Naive thymus-derived CD4-positive, alpha-beta T cell (primary cell): ENCODE measurements at regions not wholly inside any gene's neighbourhood (a gene's known extent, or its start where the extent isn't known, plus 50 kb on each side); places are given as distances from the start of the nearest gene placed in this dataset.
"Not testable (repeated sequence)": the region's sequence is repeated elsewhere in the genome, so short reads cannot be mapped to it uniquely, and the experiment has no call there.

Source experiments
- ATAC-seq: fragments of 150-1000 bp; cut with Tn5 transposase; 2 replicates; pipeline ENCODE4 v1.10.0; 2021; ENCODE audit warnings: mild to moderate bottlenecking, moderate library complexity
- CTCF ChIA-PET: fragments of 350-600 bp; sonication (Branson Sonifier 250); formaldehyde crosslinking; loops from one replicate; lab custom pipeline; 2021; ENCODE audit warnings: antibody characterized with exemption; lab: Charles Lee
- POLR2A ChIA-PET: fragments of 350-600 bp; sonication (Branson Sonifier 250); formaldehyde crosslinking; loops from one replicate; lab custom pipeline; 2021; ENCODE audit warnings: antibody characterized with exemption, inconsistent platforms; lab: Charles Lee
- DNase-seq, 9 donors: peaks; one replicate each; pipeline versions ENCODE4 v3.0.0 to v3.0.0-alpha.2; 2020 to 2022; ENCODE audit warnings: mixed read lengths in 1 of 9
- H3K27ac ChIP-seq: one replicate; pipeline ENCODE4 v1.7.0; 2013; ENCODE audit warnings: mild to moderate bottlenecking, low read depth, low read length, moderate library complexity
- H3K27me3 ChIP-seq, 2 donors: one replicate each; pipeline ENCODE4 v1.7.0; 2013; ENCODE audit warnings: low read length in 2 of 2, mild to moderate bottlenecking in 2 of 2, moderate library complexity in 2 of 2; ENCODE audit not compliant: control insufficient read depth in 2 of 2, insufficient read depth in 2 of 2
- H3K36me3 ChIP-seq, 3 experiments: 1 replicate in 2 of 3; 2 replicates in 1 of 3; pipeline ENCODE4 v1.7.0; 2013; ENCODE audit warnings: low read length in 3 of 3, mild to moderate bottlenecking in 3 of 3, moderate library complexity in 1 of 3; ENCODE audit not compliant: insufficient read depth in 3 of 3, control insufficient read depth in 2 of 3
- H3K4me1 ChIP-seq, 2 donors: one replicate each; pipeline ENCODE4 v1.7.0; 2013; ENCODE audit warnings: low read length in 2 of 2, mild to moderate bottlenecking in 2 of 2, moderate library complexity in 1 of 2; ENCODE audit not compliant: control insufficient read depth in 2 of 2, insufficient read depth in 2 of 2
- H3K4me3 ChIP-seq: 2 replicates; pipeline ENCODE4 v1.7.0; 2013; ENCODE audit warnings: mild to moderate bottlenecking, low read length
- H3K9me3 ChIP-seq, 3 experiments: 1 replicate in 2 of 3; 2 replicates in 1 of 3; pipeline ENCODE4 v1.7.0; 2013; ENCODE audit warnings: low read length in 3 of 3; ENCODE audit not compliant: control insufficient read depth in 2 of 3
- H3K27ac Mint-ChIP-seq, 9 donors: one replicate each; pipeline ENCODE4 v1.8.0; 2020 to 2022; ENCODE audit warnings: mixed read lengths in 9 of 9, mild to moderate bottlenecking in 8 of 9, moderate library complexity in 5 of 9, inconsistent platforms in 2 of 9
- H3K27me3 Mint-ChIP-seq, 5 donors: one replicate each; pipeline ENCODE4 v1.8.0; 2021 to 2022; ENCODE audit warnings: mixed read lengths in 5 of 5, mild to moderate bottlenecking in 1 of 5
- H3K36me3 Mint-ChIP-seq, 5 donors: one replicate each; pipeline ENCODE4 v1.8.0; 2020 to 2022; ENCODE audit warnings: mixed read lengths in 5 of 5, mild to moderate bottlenecking in 3 of 5, inconsistent platforms in 1 of 5
- H3K4me1 Mint-ChIP-seq, 7 donors: one replicate each; pipeline ENCODE4 v1.8.0; 2020 to 2022; ENCODE audit warnings: mixed read lengths in 7 of 7, mild to moderate bottlenecking in 3 of 7, inconsistent platforms in 1 of 7
- H3K4me3 Mint-ChIP-seq, 10 donors: one replicate each; pipeline ENCODE4 v1.8.0; 2020 to 2022; ENCODE audit warnings: mild to moderate bottlenecking in 10 of 10, mixed read lengths in 10 of 10, moderate library complexity in 6 of 10, inconsistent platforms in 2 of 10
- H3K9me3 Mint-ChIP-seq, 11 donors: one replicate each; pipeline ENCODE4 v1.8.0; 2020 to 2022; ENCODE audit warnings: mixed read lengths in 11 of 11, mild to moderate bottlenecking in 4 of 11, inconsistent platforms in 1 of 11, moderate library complexity in 1 of 11
- intact Hi-C, 2 donors: fragments of 100-400 bp; cut with micrococcal nuclease; formaldehyde crosslinking; loops; one replicate each; pipeline ENCODE4 v1.15.1; 2023

DNA sequence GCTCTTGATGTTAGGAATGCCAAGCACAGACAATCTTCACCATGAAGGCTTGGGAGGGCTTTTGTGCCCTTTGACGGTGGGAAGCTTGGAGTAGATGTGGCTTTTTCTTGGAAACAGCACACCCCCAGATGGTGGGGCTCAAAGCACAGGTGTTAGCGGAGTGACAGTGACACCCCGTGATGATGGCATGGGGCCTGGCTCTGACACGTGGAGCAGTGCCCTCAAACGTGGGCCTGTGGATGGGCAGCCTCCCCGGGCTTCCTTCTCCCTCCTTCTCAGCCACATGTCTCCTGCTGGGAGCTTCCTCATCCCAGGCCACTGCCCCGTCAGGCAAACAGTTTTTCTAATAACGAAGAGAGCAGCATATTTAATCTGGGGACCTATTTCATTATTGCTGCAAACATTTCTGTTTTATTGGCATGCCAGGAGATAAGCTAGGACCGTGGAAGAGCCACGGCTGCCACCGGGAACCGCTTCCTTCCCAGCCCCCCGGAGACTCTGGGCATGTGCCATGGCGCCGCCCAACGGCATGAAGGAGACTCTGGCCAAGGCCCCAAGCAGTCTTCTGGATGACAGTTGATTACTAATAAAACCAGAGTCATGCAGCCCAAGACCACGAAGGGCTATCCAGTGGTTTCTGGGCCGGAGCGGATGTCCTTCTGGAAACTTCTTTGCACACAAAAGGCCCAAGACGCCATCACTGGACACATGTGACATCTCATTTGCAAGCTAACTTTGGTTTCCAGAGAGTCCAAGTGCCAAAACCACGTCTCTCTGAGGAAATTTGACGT, 280.3 kb upstream of the FOXF1 start:
- ATAC-seq (no peak), DNase-seq (no peak)
- H3K27ac ChIP-seq, result no peak overlapping the region
- H3K4me3 Mint-ChIP-seq, result no peak overlapping the region
- H3K4me1 Mint-ChIP-seq, result no peaks in the 10 kb centered on the region
- H3K36me3 Mint-ChIP-seq, result peaks cover 0 to 5% (median 0%) of the 10 kb centered on the region in 5 donors
- H3K9me3 Mint-ChIP-seq, result peaks cover 0 to 9% (median 2%) of the 10 kb centered on the region in 11 donors
- no peaks in the 10 kb centered on the region for H3K27me3 ChIP-seq
- peaks cover 0 to 58% (median 25%) of the 10 kb centered on the region in 5 donors for H3K27me3 Mint-ChIP-seq
- H3K36me3 ChIP-seq, result no peaks in the 10 kb centered on the region
- H3K4me3 ChIP-seq, result no peak overlapping the region
- intact Hi-C loops, result no loop called here
- H3K4me1 ChIP-seq, result no peaks in the 10 kb centered on the region
- no peaks in the 10 kb centered on the region for H3K9me3 ChIP-seq
- POLR2A ChIA-PET, result no interaction called here
- H3K27ac Mint-ChIP-seq, result no peak overlapping the region
- CTCF ChIA-PET, result no interaction called here

DNA sequence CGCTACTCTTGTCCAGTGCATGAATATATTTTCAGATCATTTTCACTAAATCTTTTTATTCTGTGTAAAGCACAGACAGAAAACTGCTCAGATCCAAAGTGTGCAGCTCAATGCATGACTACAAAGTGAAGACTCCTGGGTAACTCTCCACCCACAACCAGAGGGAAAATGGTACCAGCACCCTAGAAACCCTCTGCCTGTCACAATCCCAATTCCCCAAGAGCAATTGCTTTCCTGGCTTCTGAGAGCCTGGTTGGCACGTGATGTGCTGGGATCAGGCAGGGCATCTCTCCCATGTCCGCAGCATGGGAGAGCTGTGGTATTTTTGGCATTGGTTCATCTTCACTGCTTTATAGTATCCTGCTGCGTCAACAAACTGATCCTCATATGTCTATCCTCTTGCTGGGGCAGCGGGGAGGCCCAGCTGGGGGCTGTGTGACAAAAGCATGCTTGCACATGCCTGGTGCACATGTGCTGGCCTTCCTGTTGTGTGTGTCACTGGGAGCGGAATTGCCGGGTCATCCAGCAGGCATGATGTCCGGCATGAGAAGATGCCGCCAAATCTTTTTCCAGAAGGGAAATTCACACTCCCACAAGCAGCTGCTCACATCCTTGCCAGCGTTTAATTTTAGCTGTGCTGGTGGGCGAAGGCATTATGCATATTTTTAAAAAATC, 278.9 kb upstream of the FOXF1 start:
- Mint-ChIP-seq H3K36me3 (peaks cover 0 to 5% (median 0%) of the 10 kb centered on the region in 5 donors), H3K4me3 (no peak overlapping the region), H3K4me1 (no peaks in the 10 kb centered on the region), H3K9me3 (peaks cover 0 to 9% (median 2%) of the 10 kb centered on the region in 11 donors), H3K27ac (no peak overlapping the region), H3K27me3 (peaks cover 0 to 58% (median 25%) of the 10 kb centered on the region in 5 donors)
- Histone ChIP-seq H3K9me3 (no peaks in the 10 kb centered on the region), H3K4me3 (no peak overlapping the region), H3K27ac (no peak overlapping the region), H3K4me1 (no peaks in the 10 kb centered on the region), H3K36me3 (no peaks in the 10 kb centered on the region), H3K27me3 (no peaks in the 10 kb centered on the region)
- intact Hi-C loops, result no loop called here
- ChIA-PET POLR2A (no interaction called here), CTCF (no interaction called here)
- DNase-seq (no peak), ATAC-seq (no peak)

DNA sequence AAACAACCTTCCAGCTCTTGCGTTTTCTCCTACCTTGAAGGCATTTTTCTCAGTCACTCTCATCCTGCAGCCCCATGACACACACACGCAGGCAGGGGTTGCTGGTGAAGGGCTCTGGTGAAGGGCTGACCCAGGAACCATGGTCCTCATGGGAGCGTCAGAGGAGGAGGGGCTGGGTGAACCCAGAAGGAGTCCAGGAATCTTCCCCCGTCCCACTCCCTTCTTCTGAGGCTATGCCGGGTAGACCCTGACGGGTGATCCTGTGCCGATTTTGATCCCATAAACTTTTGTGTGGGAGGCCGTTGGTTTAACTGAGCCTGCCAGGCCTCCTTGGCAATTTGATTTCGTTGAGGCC, 278.4 kb upstream of the FOXF1 start:
- ChIA-PET CTCF (no interaction called here), POLR2A (no interaction called here)
- Mint-ChIP-seq H3K27me3 (peaks cover 0 to 57% (median 25%) of the 10 kb centered on the region in 5 donors), H3K36me3 (peaks cover 0 to 5% (median 0%) of the 10 kb centered on the region in 5 donors), H3K4me3 (no peak overlapping the region), H3K9me3 (peaks cover 0 to 9% (median 2%) of the 10 kb centered on the region in 11 donors), H3K4me1 (no peaks in the 10 kb centered on the region), H3K27ac (no peak overlapping the region)
- DNase-seq (no peak), ATAC-seq (no peak)
- Histone ChIP-seq H3K9me3 (no peaks in the 10 kb centered on the region), H3K4me3 (no peak overlapping the region), H3K27me3 (no peaks in the 10 kb centered on the region), H3K36me3 (no peaks in the 10 kb centered on the region), H3K27ac (no peak overlapping the region), H3K4me1 (no peaks in the 10 kb centered on the region)
- intact Hi-C loops, result no loop called here

DNA sequence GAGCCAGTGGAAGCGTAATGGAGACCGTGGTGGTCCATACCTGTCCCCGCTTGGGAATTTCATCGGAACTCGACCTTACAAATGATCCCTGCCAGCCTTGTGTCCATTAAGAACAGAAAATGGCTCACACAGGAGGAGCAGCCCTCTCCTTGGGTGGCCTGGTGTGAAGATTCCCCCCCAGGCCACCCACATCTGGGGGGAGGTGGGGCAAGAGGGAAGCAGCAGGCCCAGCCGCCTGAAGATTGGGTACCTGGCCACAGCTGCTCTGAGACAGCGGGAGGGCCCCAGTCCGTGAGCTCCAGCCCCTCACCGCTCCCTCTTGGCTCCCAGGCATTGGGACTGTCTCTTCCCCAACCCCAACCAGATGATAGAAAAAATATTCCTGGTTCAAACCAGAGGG, 277.8 kb upstream of the FOXF1 start:
- Histone ChIP-seq H3K36me3 (no peaks in the 10 kb centered on the region), H3K27me3 (no peaks in the 10 kb centered on the region), H3K27ac (no peak overlapping the region), H3K4me1 (no peaks in the 10 kb centered on the region), H3K4me3 (no peak overlapping the region), H3K9me3 (no peaks in the 10 kb centered on the region)
- ChIA-PET CTCF (no interaction called here), POLR2A (no interaction called here)
- no peak for ATAC-seq
- Mint-ChIP-seq H3K4me1 (no peaks in the 10 kb centered on the region), H3K27me3 (peaks cover 0 to 52% (median 24%) of the 10 kb centered on the region in 5 donors), H3K9me3 (peaks cover 0 to 9% (median 2%) of the 10 kb centered on the region in 11 donors), H3K27ac (no peak overlapping the region), H3K4me3 (no peak overlapping the region), H3K36me3 (peaks cover 0 to 5% (median 0%) of the 10 kb centered on the region in 5 donors)
- DNase-seq, result no peak
- intact Hi-C loops, result no loop called here

DNA sequence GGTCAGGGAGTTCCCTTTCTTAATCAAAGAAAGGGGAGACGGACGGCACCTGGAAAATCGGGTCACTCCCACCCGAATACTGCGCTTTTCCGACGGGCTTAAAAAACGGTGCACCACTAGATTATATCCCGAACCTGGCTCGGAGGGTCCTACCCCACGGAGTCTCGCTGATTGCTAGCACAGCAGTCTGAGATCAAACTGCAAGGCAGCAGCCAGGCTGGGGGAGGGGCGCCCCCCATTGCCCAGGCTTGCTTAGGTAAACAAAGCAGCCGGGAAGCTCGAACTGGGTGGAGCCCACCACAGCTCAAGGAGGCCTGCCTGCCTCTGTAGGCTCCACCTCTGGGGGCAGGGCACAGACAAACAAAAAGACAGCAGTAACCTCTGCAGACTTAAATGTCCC, 276.8 kb upstream of the FOXF1 start:
- H3K36me3 Mint-ChIP-seq, H3K4me1 Mint-ChIP-seq, H3K9me3 Mint-ChIP-seq, ATAC-seq, CTCF ChIA-PET, H3K27ac Mint-ChIP-seq, DNase-seq, intact Hi-C loops, H3K9me3 ChIP-seq, H3K36me3 ChIP-seq, H3K4me1 ChIP-seq, H3K27ac ChIP-seq, H3K4me3 Mint-ChIP-seq, H3K27me3 ChIP-seq, POLR2A ChIA-PET, H3K4me3 ChIP-seq: not testable (repeated sequence)
- H3K27me3 Mint-ChIP-seq, result peaks cover 0 to 46% (median 17%) of the 10 kb centered on the region in 5 donors

DNA sequence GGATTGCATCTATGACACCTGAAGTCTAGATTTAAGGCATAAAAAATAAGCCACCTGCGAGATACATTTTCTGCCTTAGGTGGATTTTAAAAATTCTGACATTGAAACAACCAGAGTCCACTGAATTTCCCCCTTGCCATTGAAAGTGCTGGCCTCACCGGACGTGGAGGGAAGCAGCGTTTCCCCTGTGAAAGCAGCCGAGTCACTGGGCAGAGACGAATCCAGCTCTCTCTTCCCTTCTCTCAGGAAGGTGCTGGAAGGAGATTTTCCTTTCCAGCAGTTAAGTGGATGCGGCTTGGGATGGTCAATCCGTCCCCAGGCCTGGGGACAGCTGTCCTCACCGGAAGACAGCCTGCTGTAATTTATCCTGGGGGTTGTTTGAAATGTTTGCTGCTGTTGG, 270.9 kb upstream of the FOXF1 start:
- Histone ChIP-seq H3K27ac (no peak overlapping the region), H3K4me1 (no peaks in the 10 kb centered on the region), H3K36me3 (no peaks in the 10 kb centered on the region), H3K4me3 (no peak overlapping the region), H3K9me3 (no peaks in the 10 kb centered on the region), H3K27me3 (no peaks in the 10 kb centered on the region)
- ChIA-PET CTCF (no interaction called here), POLR2A (no interaction called here)
- ATAC-seq (no peak), DNase-seq (no peak)
- Mint-ChIP-seq H3K4me1 (no peaks in the 10 kb centered on the region), H3K36me3 (peaks cover 0 to 8% (median 0%) of the 10 kb centered on the region in 5 donors), H3K27ac (no peak overlapping the region), H3K9me3 (peaks cover 0 to 7% (median 0%) of the 10 kb centered on the region in 11 donors), H3K27me3 (peaks cover 21 to 42% (median 31%) of the 10 kb centered on the region in 5 donors), H3K4me3 (no peak overlapping the region)
- intact Hi-C loops, result no loop called here
